Hematopoietic multipotent progenitor cell treated with erythropoietin and hydrocortisone succinate and interleukin-3 and kit ligand, for 4 days (in vitro differentiated cells): ENCODE measurements at regions not wholly inside any gene's neighbourhood (a gene's known extent, or its start where the extent isn't known, plus 50 kb on each side); places are given as distances from the start of the nearest gene placed in this dataset.
"Not testable (repeated sequence)": the region's sequence is repeated elsewhere in the genome, so short reads cannot be mapped to it uniquely, and the experiment has no call there.

Experiments used
- DNase-seq: peaks from one replicate; pipeline ENCODE4 v3.0.0-alpha.2; 2015

DNA sequence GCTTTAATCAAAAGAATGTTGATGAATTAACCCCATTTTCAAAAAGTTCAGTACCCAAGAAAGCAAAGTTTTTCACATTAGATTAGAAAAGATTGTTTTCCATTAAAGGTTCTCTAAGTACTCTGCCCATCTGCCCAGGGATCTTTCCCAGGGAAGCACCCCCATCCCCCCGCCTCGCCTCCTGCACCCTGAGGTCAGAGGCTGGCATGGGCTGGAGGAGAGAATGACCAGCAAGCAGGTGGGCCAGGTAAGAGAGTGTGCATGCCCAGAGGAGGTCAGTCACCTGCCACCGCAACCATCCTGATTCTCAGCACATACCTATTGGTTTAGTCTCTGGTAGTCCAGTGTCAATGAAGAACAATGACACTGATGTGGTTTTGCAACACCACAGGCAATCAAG lies 279.4 kb upstream of the ZNF507 start:
- DNase-seq, result no peak

GRCh38 chr19:32067685-32068084 lies 277.7 kb upstream of the ZNF507 start:
- DNase-seq, result peak; percentile 15

DNA sequence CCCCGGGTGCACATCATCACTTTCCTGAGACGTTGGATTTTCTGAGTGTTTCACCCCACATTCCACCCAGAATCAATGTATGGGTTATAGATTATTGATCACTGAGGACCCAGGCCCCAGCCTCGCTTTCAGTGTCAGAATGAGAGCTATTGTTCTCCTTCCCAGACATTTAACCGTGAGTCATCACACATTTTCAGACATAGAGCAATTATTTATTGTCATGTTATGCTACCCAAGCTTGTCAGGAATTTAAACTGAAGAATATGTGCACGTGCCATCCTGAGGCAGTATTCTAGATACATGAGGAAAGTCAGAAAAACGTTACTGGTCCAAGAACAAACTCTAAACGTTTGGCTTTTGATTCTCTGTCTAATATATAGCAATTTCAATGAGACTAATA lies 276.6 kb upstream of the ZNF507 start:
- DNase-seq, result no peak

- no peak for DNase-seq
Measured at GRCh38 chr19:32070101-32070500, 275.3 kb upstream of the ZNF507 start.

DNA sequence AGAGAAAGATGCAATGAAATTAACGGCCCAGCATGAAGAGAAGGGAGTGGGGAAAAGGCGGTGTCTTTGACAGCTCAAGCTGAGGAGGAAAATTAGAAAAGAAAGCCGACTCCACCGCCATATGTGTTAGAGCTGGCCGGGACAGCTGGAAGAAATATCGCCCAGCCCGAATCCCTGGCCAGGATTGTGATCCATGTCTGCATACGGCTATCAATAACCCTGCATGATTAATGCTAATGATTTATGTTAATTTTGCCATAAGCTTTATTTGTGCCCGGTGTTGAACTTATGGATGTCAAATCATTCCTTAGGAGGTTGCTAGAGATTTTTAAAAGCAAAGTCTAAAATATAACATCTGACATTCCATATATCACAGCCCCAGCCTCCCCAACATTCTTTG lies 263.4 kb upstream of the ZNF507 start:
- no peak for DNase-seq

DNA sequence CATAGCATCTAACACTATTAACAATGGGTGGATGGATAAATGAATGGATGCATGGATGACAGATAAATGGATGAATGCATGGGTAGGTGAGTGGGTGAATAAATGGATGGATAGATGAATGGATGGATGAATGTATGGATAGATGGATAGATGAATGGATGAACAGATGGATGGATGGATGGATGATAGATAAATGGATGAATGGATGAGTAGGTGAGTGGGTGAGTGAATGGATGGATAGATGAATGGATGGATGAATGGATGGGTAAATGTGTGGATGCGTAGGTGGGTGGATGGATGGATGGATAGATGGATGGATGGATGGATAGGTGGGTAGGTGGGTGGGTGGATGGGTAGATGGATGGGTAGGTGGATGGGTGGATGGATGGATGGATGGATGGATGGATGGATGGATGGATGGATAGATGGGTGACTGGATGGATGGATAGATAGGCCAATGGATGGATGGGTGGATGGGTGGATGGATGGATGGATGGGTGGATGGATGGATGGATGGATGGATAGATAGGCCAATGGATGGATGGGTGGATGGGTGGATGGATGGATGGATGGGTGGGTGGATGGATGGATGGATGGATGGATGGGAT lies 260.6 kb upstream of the ZNF507 start:
- DNase-seq, result not testable (repeated sequence)

GRCh38 chr19:32091241-32091640 lies 254.2 kb upstream of the ZNF507 start:
- no peak for DNase-seq

DNA sequence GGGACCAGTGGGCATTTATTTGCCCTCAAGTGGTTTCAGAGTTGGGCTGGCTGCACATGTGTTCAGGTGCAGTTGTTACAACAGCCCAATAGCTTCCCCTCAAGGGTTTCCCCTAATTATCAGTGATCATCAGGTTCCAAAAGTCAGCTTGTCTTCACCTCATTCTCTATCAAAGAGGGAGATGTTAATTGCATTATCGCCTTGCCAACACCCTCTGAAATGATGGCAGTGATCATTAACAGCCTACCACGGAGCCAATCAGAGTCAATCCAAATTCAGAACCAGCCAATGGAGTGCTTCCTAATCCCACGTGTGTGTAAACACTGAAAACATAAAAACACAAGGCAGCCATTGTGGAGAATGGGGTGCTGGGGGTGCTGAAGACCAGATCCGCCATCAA lies 248.4 kb upstream of the ZNF507 start:
- DNase-seq, result no peak

DNA sequence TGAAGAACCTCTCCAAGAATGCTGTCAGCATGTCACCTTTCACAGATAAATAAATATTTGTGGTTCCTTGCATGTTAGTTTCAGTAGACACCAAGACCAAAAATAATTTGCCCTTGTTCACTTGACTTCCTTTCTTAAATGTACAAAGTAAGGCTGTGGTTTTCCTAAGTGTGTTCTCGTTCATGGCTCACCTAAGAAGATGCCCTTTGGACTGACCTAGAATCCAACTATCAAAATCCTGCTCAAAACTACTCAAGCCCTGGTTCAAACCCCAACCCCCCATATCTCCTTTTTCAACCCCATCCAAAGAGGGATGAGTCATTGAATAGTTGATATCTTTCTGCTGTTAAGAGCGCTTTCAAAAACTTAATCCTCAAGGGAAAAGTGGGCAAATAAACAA lies 247.8 kb upstream of the ZNF507 start:
- no peak for DNase-seq

- DNase-seq, result peak; percentile 76
Measured at GRCh38 chr19:32098968-32099367, 246.4 kb upstream of the ZNF507 start.

DNA sequence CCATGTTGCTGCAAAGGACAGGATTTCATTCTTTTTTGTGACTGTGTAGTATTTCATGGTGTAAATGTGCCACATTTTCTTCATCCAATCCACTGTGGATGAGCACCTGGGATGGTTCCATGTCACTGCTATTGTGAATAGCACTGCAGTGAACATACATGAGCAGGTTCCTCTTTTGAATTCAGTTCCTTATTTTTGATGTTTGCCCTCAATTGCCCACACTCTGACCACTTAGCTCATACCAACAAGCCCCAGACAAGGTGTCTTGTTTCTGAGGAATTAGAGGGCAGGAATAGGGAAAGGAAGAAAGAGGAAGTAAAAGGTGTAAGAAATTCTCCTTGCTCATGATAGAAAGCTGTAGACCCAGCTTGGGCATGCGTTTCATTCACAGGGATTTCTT lies 244.2 kb upstream of the ZNF507 start:
- peak; percentile 63 for DNase-seq

DNA sequence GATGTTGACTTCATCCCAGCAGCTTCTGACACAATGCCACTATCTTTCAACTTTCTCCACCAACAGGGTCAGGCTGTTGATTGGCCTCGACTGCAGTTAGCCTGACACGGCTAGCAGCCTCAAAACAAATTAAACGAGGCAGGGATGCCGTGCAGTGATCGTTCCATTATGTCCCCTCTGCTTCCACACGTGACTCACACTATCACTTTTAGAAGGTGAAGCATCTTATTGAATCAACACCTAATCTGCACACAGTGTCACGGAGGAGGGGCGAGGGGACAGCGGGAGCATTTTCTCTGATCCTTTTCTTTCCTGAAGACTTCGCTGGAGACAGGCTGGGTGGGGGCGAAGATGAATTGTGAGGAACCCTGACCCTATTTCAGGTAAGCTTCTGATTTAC lies 241.9 kb upstream of the ZNF507 start:
- DNase-seq, result no peak

DNA sequence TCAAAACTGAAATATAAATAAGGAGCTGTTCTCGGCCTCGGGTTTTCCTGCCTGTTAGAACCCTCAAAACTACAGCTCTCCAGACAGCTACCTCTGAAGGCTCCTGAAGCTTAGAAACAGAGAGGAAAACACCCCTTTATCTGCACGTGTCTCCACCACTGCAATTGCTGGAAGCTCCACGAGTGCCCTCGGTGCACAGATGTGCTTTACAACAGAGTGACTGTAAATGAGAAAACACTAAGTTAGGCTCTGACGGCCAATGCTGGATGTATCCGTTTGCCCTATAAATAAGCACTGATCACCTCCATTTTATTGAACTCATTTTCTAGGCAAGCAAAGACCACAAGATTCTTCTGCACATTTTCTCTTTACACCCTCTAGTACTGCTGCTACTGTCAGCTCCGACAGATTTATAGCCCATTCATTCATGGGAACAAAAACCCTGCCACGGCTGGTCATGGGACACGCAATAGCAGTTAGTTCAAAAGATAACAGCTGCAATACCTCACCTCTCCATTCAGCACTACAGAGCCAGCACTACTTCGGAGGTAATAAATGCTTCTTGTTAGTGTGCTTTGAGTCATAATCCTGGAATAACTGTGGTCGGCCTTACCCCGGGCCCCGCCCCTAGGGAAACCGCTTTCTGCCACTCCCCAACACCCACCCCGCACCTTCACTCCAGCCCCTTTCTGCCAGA lies 241.1 kb upstream of the ZNF507 start:
- DNase-seq, result peak; percentile 83

- DNase-seq, result no peak
Measured at GRCh38 chr19:32104850-32105235, 240.6 kb upstream of the ZNF507 start.

GRCh38 chr19:32105527-32106310 lies 239.7 kb upstream of the ZNF507 start:
- DNase-seq, result no peak

DNA sequence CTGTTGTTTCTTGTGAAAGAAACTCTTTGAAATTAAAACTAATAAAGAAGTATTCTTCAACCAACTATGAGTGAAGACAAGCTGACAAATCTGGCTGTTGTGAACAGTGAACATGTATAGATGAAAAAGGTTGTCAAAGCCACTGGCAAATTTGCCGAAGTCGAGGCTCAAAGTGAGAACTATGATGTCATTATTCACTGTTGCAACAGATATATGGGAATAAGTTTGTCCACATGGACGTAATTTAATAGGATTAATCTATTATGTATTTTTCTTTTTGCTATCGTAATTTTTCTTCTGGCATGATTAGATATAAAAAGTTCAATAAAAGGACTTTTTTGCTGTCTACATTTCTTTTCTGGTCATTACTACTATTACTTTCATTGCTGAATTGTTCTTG lies 223.2 kb upstream of the ZNF507 start:
- DNase-seq, result no peak

GRCh38 chr19:32123355-32123940 lies 222.0 kb upstream of the ZNF507 start:
- no peak for DNase-seq

- DNase-seq, result no peak
Measured at GRCh38 chr19:32124585-32124984, 220.8 kb upstream of the ZNF507 start.

DNA sequence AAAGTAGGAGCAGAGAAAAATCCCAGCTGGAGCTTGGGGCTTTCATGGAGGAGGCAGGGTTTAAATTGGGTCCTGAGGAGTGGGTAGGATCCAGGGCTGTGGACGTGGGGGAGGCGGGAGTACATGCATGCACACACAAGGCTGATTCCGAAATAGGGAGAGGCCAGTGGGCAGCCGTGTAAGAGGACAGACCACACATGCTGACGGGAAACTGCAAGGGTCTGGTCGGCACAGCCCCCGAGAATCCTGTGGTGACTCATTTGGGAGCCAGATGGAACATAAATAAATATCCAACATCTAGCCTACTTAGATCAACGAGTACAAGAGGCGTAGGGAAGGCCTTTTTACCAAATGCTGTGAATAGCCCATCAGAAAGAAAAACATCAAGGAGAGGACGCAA lies 216.3 kb upstream of the ZNF507 start:
- no peak for DNase-seq

DNA sequence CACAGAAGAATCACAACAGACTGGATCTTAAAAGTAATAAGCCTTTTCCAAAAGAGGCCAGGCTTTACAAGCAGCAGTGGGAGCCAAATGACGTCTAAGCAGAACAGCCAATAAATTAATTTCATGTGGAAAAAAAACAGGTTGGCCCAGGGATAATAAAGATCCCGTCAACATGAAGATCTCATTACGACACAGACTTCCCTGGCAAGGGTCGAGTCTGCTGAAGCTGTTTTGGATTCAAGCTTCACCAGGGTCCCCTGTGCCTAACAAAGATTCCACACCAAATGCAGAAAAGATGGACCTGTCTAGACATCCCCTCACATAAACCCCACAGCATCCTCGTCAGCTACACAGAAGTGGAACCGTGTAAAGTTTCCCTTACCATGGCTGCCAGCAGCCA lies 215.1 kb upstream of the ZNF507 start:
- DNase-seq, result no peak

- DNase-seq, result no peak
Measured at GRCh38 chr19:32131005-32131404, 214.4 kb upstream of the ZNF507 start.

- peak; percentile 27 for DNase-seq
Measured at GRCh38 chr19:32138416-32138815, 207.0 kb upstream of the ZNF507 start.

GRCh38 chr19:32141840-32142511 lies 203.4 kb upstream of the ZNF507 start:
- DNase-seq, result no peak
